ENCODE measurements at regions not wholly inside any gene's neighbourhood (a gene's known extent, or its start where the extent isn't known, plus 50 kb on each side); places are given as distances from the start of the nearest gene placed in this dataset.

DNA sequence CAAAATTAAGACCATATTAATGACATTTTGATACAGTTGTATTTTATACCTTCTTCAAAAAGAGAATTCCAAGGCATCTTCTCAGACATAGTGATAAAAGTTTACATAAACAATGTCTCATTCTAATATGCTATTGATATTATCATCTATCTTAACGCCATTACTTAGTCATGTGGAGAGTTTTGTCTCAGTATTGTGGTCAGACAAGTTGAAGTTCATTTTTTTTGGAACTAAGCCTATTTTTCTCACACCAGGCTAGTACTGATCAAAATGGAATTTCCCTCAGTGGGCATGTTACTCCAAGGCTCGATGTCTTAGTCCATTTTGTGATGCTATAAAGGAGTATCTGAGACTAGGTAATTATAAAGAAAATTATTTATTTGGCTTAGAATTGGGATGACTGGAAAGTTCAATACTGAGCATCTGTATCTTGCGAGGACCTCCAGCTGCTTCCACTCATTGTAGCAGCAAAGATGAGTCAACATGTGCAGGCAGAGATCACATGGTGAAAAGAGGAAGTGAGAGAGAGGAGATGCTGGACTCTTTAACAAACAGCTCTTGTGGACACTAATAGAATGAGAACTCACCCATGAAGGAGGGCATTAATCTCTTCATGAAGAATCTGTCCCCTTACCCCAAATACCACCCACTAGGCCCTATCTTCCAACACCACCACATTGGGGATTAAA is 825.5 kb upstream of the MANEA start:
- DNase-seq (ENCODE audit: low read depth) = peak; percentile 34
- TF ChIP-seq, protein P1, sequence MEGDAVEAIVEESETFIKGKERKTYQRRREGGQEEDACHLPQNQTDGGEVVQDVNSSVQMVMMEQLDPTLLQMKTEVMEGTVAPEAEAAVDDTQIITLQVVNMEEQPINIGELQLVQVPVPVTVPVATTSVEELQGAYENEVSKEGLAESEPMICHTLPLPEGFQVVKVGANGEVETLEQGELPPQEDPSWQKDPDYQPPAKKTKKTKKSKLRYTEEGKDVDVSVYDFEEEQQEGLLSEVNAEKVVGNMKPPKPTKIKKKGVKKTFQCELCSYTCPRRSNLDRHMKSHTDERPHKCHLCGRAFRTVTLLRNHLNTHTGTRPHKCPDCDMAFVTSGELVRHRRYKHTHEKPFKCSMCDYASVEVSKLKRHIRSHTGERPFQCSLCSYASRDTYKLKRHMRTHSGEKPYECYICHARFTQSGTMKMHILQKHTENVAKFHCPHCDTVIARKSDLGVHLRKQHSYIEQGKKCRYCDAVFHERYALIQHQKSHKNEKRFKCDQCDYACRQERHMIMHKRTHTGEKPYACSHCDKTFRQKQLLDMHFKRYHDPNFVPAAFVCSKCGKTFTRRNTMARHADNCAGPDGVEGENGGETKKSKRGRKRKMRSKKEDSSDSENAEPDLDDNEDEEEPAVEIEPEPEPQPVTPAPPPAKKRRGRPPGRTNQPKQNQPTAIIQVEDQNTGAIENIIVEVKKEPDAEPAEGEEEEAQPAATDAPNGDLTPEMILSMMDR (IDR thresholded peaks at IDR 0.05; ENCODE audit: insufficient read depth, low read depth, low read length, missing control alignments) = no peak
- no peak overlapping the region for H3K4me3 ChIP-seq (ENCODE audit: low read depth, low read length)

DNA sequence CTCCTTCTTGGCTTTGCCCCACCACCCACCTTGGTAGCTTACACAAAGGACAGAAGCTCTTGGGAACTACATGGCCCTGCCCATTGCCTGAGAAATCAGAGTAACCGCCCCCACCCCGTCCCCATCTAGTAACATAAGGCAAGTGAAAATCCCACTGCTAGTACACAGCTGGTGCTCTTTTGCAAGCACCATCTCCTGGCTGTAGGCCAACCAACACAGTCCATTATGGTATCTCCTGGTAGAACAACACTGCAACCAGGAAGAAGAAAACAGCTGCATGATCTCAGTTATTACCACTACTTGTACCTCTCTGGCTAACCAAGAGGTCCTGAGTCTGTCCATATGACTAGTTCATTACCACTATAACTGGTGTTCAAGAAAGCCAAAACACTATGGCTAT is 841.1 kb upstream of the MANEA start:
- TF ChIP-seq, protein P1 (IDR thresholded peaks at IDR 0.05; ENCODE audit: insufficient read depth, low read depth, low read length, missing control alignments) = no peak
- H3K4me3 ChIP-seq (ENCODE audit: low read depth, low read length) = no peak overlapping the region
- DNase-seq (ENCODE audit: low read depth) = no peak

DNA sequence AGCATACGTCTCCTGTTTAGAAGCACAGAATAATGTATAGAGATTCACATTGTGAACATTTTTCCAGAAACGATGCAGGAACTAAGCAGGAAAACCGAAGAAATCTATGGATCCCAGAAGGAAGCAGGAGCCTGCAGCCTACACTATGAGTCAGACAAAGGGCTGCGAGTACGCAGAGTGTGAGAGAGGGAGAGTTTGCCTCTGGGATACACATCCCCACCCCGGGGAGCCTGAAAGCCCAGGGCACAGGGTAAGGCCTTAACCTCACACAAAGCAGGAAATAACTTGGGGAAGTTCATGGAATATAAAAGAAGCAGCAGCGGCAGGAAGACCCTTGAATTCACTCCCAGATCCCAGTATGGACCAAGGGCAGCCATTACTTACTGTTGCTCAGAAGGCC is 842.1 kb upstream of the MANEA start:
- DNase-seq (ENCODE audit: low read depth) = no peak
- H3K4me3 ChIP-seq (ENCODE audit: low read depth, low read length) = no peak overlapping the region
- TF ChIP-seq, protein P1 (IDR thresholded peaks at IDR 0.05; ENCODE audit: insufficient read depth, low read depth, low read length, missing control alignments) = no peak

DNA sequence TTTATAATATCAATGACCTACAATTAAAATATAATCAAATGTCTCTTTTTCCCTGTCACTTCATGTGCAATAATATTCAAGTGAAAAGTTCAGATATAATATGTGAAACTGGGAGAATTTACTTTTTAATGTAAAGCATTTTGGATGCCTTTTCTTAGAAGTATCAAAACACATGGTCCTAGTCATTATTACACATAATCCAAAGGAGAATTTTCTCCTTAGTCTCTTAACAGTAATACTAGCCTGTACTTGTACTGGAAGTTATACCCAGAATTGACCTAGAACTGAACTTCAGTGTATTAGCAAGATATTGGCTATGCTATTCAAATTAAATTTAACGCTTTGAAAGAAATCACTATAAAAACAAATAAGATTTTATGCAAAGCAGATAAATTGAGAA is 842.6 kb upstream of the MANEA start:
- H3K4me3 ChIP-seq (ENCODE audit: low read depth, low read length) = no peak overlapping the region
- TF ChIP-seq, protein P1 (IDR thresholded peaks at IDR 0.05; ENCODE audit: insufficient read depth, low read depth, low read length, missing control alignments) = no peak
- no peak for DNase-seq (ENCODE audit: low read depth)

DNA sequence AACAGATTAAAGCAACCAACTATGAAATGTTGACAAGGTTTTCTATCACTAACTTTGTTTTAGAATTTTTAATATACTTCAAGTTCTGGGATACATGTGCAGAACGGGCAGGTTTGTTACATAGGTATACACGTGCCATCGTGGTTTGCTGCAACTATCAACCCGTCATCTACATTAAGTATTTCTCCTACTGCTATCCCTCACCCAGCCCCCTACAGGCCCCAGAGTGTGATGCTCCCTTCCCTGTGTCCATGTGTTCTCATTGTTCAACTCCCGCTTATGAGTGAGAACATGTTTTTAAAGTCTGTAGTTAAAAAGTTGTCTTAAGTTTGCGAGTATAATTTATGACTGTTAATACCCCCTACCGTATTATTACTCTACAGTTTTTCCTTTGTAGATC is 844.3 kb upstream of the MANEA start:
- H3K4me3 ChIP-seq (ENCODE audit: low read depth, low read length) = no peak overlapping the region
- TF ChIP-seq, protein P1 (IDR thresholded peaks at IDR 0.05; ENCODE audit: insufficient read depth, low read depth, low read length, missing control alignments) = no peak
- DNase-seq (ENCODE audit: low read depth) = no peak

DNA sequence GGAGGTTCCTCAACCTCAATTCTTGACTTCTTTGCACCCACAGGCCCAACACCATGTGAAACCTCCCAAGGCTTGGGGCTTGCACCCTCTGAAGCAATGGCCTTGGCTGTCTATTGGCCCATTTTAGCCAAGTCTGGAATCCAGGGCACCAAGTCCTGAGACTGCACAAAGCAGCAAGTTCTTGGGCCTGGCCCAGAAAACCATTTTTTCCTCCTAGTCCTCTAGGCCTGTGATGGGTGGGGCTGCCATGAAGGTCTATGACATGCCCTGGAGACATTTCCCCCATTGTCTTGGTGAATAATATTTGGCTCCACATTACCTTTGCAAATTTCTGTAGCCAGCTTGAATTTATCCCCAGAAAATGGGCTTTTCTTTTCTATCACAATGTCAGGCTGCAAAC is 849.6 kb upstream of the MANEA start:
- no peak for DNase-seq (ENCODE audit: low read depth)
- no peak overlapping the region for H3K4me3 ChIP-seq (ENCODE audit: low read depth, low read length)
- TF ChIP-seq, protein P1 (IDR thresholded peaks at IDR 0.05; ENCODE audit: insufficient read depth, low read depth, low read length, missing control alignments) = no peak

DNA sequence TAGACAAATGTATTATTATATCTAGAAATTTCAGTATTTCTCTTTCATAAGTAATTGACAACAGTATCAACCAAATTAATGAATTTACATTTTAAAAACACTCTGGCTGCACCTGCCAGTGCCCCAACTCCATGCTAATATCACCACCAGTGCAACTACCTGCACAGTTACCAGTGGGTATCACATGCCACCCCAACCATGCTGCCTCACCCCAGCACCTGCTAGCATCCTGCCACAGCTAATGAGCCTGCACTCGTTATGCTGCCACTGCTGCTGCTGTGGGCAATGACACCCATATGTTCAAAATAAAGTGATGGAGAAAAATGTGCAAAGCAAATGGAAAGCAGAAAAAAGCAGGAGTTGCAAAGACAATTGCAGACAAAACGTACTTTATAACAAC is 855.9 kb upstream of the MANEA start:
- TF ChIP-seq, protein P1 (IDR thresholded peaks at IDR 0.05; ENCODE audit: insufficient read depth, low read depth, low read length, missing control alignments) = no peak

More for the DNA sequence above, 855.9 kb upstream of the MANEA start:
- no peak for DNase-seq (ENCODE audit: low read depth)
- H3K4me3 ChIP-seq (ENCODE audit: low read depth, low read length) = no peak overlapping the region
